Vagina (tissue), 2 donors: ENCODE measurements at regions not wholly inside any gene's neighbourhood (a gene's known extent, or its start where the extent isn't known, plus 50 kb on each side); places are given as distances from the start of the nearest gene placed in this dataset.

Source experiments
- CTCF ChIP-seq, 3 experiments: fragments of 450-650 bp in 2 of 3; fragments of 200-600 bp in 1 of 3; sonication (generic) in 1 of 3; IDR thresholded peaks; one replicate each; pipeline ENCODE4 v1.5.1; 2017 to 2019; ENCODE audit warnings: antibody characterized with exemption in 3 of 3, mild to moderate bottlenecking in 2 of 3, moderate library complexity in 2 of 3
- POLR2A ChIP-seq, 2 donors: fragments of 450-650 bp; IDR thresholded peaks; one replicate each; pipeline ENCODE4 v1.6.1; 2017; ENCODE audit warnings: antibody characterized with exemption in 2 of 2, mild to moderate bottlenecking in 2 of 2, moderate library complexity in 2 of 2

- TF ChIP-seq CTCF (IDR thresholded peaks at IDR 0.05) (no peak), POLR2A (IDR thresholded peaks at IDR 0.05) (no peak)
Measured at GRCh38 chr4:71171592-71171991, 167.2 kb upstream of the SLC4A4 start.
